CD4-positive, alpha-beta T cell (primary cell): ENCODE measurements at regions not wholly inside any gene's neighbourhood (a gene's known extent, or its start where the extent isn't known, plus 50 kb on each side); places are given as distances from the start of the nearest gene placed in this dataset.

Source experiments
- ATAC-seq: fragments of 200-7000 bp; cut with Tn5 transposase; one replicate; pipeline ENCODE4 v1.10.0; 2022; ENCODE audit warnings: mild to moderate bottlenecking; ENCODE audit not compliant: poor library complexity
- CTCF ChIA-PET: fragments of 350-600 bp; sonication (Branson Sonifier 250); formaldehyde crosslinking; loops from one replicate; lab custom pipeline; 2021; ENCODE audit warnings: antibody characterized with exemption, inconsistent platforms; lab: Charles Lee
- POLR2A ChIA-PET: fragments of 350-600 bp; sonication (Branson Sonifier 250); formaldehyde crosslinking; loops from one replicate; lab custom pipeline; 2021; ENCODE audit warnings: antibody characterized with exemption, inconsistent platforms; lab: Charles Lee
- DNase-seq, 14 experiments: peaks; one replicate each; pipeline ENCODE4 v3.0.0-alpha.2; 2013 to 2020; ENCODE audit warnings: mixed read lengths in 2 of 14
- H3K27ac ChIP-seq, 2 donors: one replicate each; pipeline versions ENCODE4 v1.5.1 to v1.7.0; 2013; ENCODE audit warnings: low read length in 2 of 2, low read depth in 1 of 2, mild to moderate bottlenecking in 1 of 2
- H3K27me3 ChIP-seq, 2 experiments: 1 replicate in 1 of 2; 2 replicates in 1 of 2; pipeline versions ENCODE4 v1.6.1 to v1.7.0; 2013; ENCODE audit warnings: low read length in 2 of 2, control low read depth in 1 of 2, mild to moderate bottlenecking in 1 of 2, moderate library complexity in 1 of 2; ENCODE audit not compliant: insufficient read depth in 2 of 2, control insufficient read depth in 1 of 2
- H3K36me3 ChIP-seq: one replicate; pipeline ENCODE4 v1.6.1; 2013; ENCODE audit warnings: low read length, control low read depth; ENCODE audit not compliant: insufficient read depth
- H3K4me1 ChIP-seq: one replicate; pipeline ENCODE4 v1.6.1; 2013; ENCODE audit warnings: low read length, control low read depth; ENCODE audit not compliant: insufficient read depth
- H3K4me3 ChIP-seq: one replicate; pipeline ENCODE4 v1.5.1; 2013; ENCODE audit warnings: mild to moderate bottlenecking, low read length, moderate library complexity
- H3K9me3 ChIP-seq, 2 experiments: 1 replicate in 1 of 2; 2 replicates in 1 of 2; pipeline versions ENCODE4 v1.6.1 to v1.7.0; 2013; ENCODE audit warnings: low read length in 2 of 2, mild to moderate bottlenecking in 2 of 2, control low read depth in 1 of 2, moderate library complexity in 1 of 2; ENCODE audit not compliant: control insufficient read depth in 1 of 2, insufficient read depth in 1 of 2
- H3K27ac Mint-ChIP-seq: one replicate; pipeline ENCODE4 v1.8.0; 2020; ENCODE audit warnings: mixed read lengths
- H3K27me3 Mint-ChIP-seq: one replicate; pipeline ENCODE4 v1.8.0; 2021; ENCODE audit warnings: mixed read lengths
- H3K36me3 Mint-ChIP-seq: one replicate; pipeline ENCODE4 v1.8.0; 2021; ENCODE audit warnings: low read depth, mixed read lengths
- H3K4me1 Mint-ChIP-seq: one replicate; pipeline ENCODE4 v1.8.0; 2021; ENCODE audit warnings: low read depth, mixed read lengths
- H3K4me3 Mint-ChIP-seq: one replicate; pipeline ENCODE4 v1.8.0; 2020; ENCODE audit warnings: mild to moderate bottlenecking, mixed read lengths
- H3K9me3 Mint-ChIP-seq: one replicate; pipeline ENCODE4 v1.8.0; 2020; ENCODE audit warnings: mixed read lengths
- CTCF ChIP-seq: fragments of 200-600 bp; IDR thresholded peaks from one replicate; pipeline ENCODE4 v1.8.0; 2022; ENCODE audit warnings: antibody characterized with exemption, mild to moderate bottlenecking
- intact Hi-C, 2 experiments: fragments of 100-400 bp; cut with DNase I in 1 of 2; cut with micrococcal nuclease in 1 of 2; formaldehyde crosslinking; loops; one replicate each; pipeline versions ENCODE4 v1.15.1 to v1.9.0; 2023 to 2025; cut with DNase I, micrococcal nuclease

GRCh38 chrX:115906881-115907280 is 263.7 kb upstream of the AGTR2 start:
- no peak overlapping the region for H3K27ac ChIP-seq
- ATAC-seq: no peak
- CTCF ChIA-PET: no interaction called here
- no peaks in the 10 kb centered on the region for H3K27me3 ChIP-seq
- H3K9me3 ChIP-seq: peaks cover 0 to 16% of the 10 kb centered on the region in 2 experiments
- H3K36me3 ChIP-seq: no peaks in the 10 kb centered on the region
- POLR2A ChIA-PET: no interaction called here
- H3K4me1 ChIP-seq: no peaks in the 10 kb centered on the region
- no peak overlapping the region for H3K4me3 ChIP-seq
- Mint-ChIP-seq H3K9me3 (no peaks in the 10 kb centered on the region), H3K27me3 (no peaks in the 10 kb centered on the region), H3K4me1 (no peaks in the 10 kb centered on the region), H3K4me3 (no peak overlapping the region), H3K36me3 (no peaks in the 10 kb centered on the region), H3K27ac (no peak overlapping the region)
- no peak for TF ChIP-seq CTCF
- no peak for DNase-seq
- intact Hi-C loops: no loop called here

- no peak overlapping the region for H3K27ac ChIP-seq
- Mint-ChIP-seq H3K27me3 (no peaks in the 10 kb centered on the region), H3K4me1 (no peaks in the 10 kb centered on the region), H3K27ac (no peak overlapping the region), H3K36me3 (no peaks in the 10 kb centered on the region), H3K4me3 (no peak overlapping the region), H3K9me3 (no peaks in the 10 kb centered on the region)
- H3K36me3 ChIP-seq: no peaks in the 10 kb centered on the region
- TF ChIP-seq CTCF: no peak
- ChIA-PET POLR2A (no interaction called here), CTCF (no interaction called here)
- DNase-seq (no peak), ATAC-seq (no peak)
- H3K27me3 ChIP-seq: no peaks in the 10 kb centered on the region
- no peaks in the 10 kb centered on the region for H3K4me1 ChIP-seq
- no peak overlapping the region for H3K4me3 ChIP-seq
- H3K9me3 ChIP-seq: peaks cover 0 to 3% of the 10 kb centered on the region in 2 experiments
- intact Hi-C loops: no loop called here
Observed at GRCh38 chrX:115909017-115909416, 261.5 kb upstream of the AGTR2 start.

- H3K4me1 ChIP-seq: no peaks in the 10 kb centered on the region
- H3K9me3 ChIP-seq: no peaks in the 10 kb centered on the region
- ChIA-PET POLR2A (no interaction called here), CTCF (no interaction called here)
- H3K27ac ChIP-seq: no peak overlapping the region
- Mint-ChIP-seq H3K27ac (no peak overlapping the region), H3K27me3 (no peaks in the 10 kb centered on the region), H3K36me3 (no peaks in the 10 kb centered on the region), H3K9me3 (no peaks in the 10 kb centered on the region), H3K4me1 (no peaks in the 10 kb centered on the region), H3K4me3 (no peak overlapping the region)
- H3K36me3 ChIP-seq: no peaks in the 10 kb centered on the region
- H3K4me3 ChIP-seq: no peak overlapping the region
- H3K27me3 ChIP-seq: no peaks in the 10 kb centered on the region
- ATAC-seq (no peak), DNase-seq (no peak)
- intact Hi-C loops: no loop called here
- TF ChIP-seq CTCF: no peak
Observed at GRCh38 chrX:115911967-115912366, 258.6 kb upstream of the AGTR2 start.
